ENCODE measurements at regions not wholly inside any gene's neighbourhood (a gene's known extent, or its start where the extent isn't known, plus 50 kb on each side); places are given as distances from the start of the nearest gene placed in this dataset.

GRCh38 chr12:93093243-93093642 lies 164.1 kb upstream of the EEA1 start:
- no peak overlapping the region for H3K56ac ChIP-seq (replicated peaks; ENCODE audit: insufficient read length, low read depth, low read length)
- H3K23ac ChIP-seq (ENCODE audit: insufficient read length) = no peak overlapping the region
- peaks cover 0 to 1% (median 0%) of the 10 kb centered on the region in 4 experiments; a peak in 1 of 7 replicates for H3K4me1 ChIP-seq (replicated peaks in 1 of 4; ENCODE audit: control insufficient read depth in 3 of 4, insufficient read depth in 4 of 4, low read length in 3 of 4)
- ChIA-PET POLR2A (ENCODE audit: partially characterized antibody) (no interaction called here), CTCF (ENCODE audit: partially characterized antibody) (interaction anchor here (1.7 to 2.0 kb wide), 2 partner anchors 8 to 309 kb away, joined by 5 to 6 read pairs; no protein-coding TSS in a partner anchor)
- H3K36me3 ChIP-seq (ENCODE audit: control insufficient read depth in 2 of 4, insufficient read depth in 4 of 4, low read length in 3 of 4) = no peaks in the 10 kb centered on the region
- no peaks in the 10 kb centered on the region for H3K27me3 ChIP-seq (replicated peaks in 1 of 4; ENCODE audit: control insufficient read depth in 3 of 4, extremely low read depth in 1 of 4, insufficient read depth in 3 of 4, low read length in 3 of 4)
- H4K91ac ChIP-seq (replicated peaks; ENCODE audit: insufficient read length, low read length) = no peak overlapping the region
- H4K8ac ChIP-seq (ENCODE audit: extremely low read depth, insufficient read depth, low read length) = no peak overlapping the region
- H3K79me1 ChIP-seq (ENCODE audit: low read depth, low read length) = no peaks in the 10 kb centered on the region
- H3K9ac ChIP-seq (replicated peaks in 1 of 4; ENCODE audit: extremely low read depth in 1 of 4, low read depth in 3 of 4, low read length in 3 of 4) = no peak overlapping the region
- H2BK12ac ChIP-seq (ENCODE audit: low read depth, low read length) = no peak overlapping the region
- H3K18ac ChIP-seq (ENCODE audit: extremely low read depth, low read length) = no peak overlapping the region
- H2AK5ac ChIP-seq (ENCODE audit: low read depth, low read length) = no peak overlapping the region
- no peak overlapping the region for H3K27ac ChIP-seq (ENCODE audit: low read depth, low read length)
- no peaks in the 10 kb centered on the region for H3K9me3 ChIP-seq (ENCODE audit: insufficient read depth in 2 of 2, low read depth in 1 of 2, low read length in 1 of 2)
- H2AFZ ChIP-seq (ENCODE audit: low read length) = no peak overlapping the region
- no peak for TF ChIP-seq YY1 (IDR thresholded peaks at IDR 0.05; ENCODE audit: low read depth, low read length)
- TF ChIP-seq JUND (IDR thresholded peaks at IDR 0.05; ENCODE audit: low read length) = no peak
- TF ChIP-seq RXRA (IDR thresholded peaks at IDR 0.05; ENCODE audit: insufficient read depth, low read depth, low read length) = no peak
- no peak for TF ChIP-seq CTCF (IDR thresholded peaks at IDR 0.05; ENCODE audit: control extremely low read depth in 1 of 3, insufficient read depth in 1 of 3, low read depth in 1 of 3, low read length in 3 of 3)
- no peak for TF ChIP-seq CHD2 (IDR thresholded peaks at IDR 0.05; ENCODE audit: low read length)
- TF ChIP-seq NRF1 (IDR thresholded peaks at IDR 0.05; ENCODE audit: low read depth, low read length) = no peak
- no peak for TF ChIP-seq GABPA (IDR thresholded peaks at IDR 0.05; ENCODE audit: borderline replicate concordance, insufficient read depth, low read length)
- TF ChIP-seq TCF12 (IDR thresholded peaks at IDR 0.05; ENCODE audit: low read depth, low read length) = no peak
- no peak overlapping the region for H3K4ac ChIP-seq (replicated peaks; ENCODE audit: insufficient read length, low read depth, low read length)
- H2BK5ac ChIP-seq (ENCODE audit: low read depth, low read length) = no peak overlapping the region
- no peaks in the 10 kb centered on the region for H3K79me2 ChIP-seq (ENCODE audit: control insufficient read depth in 1 of 2, insufficient read depth in 2 of 2, low read length in 2 of 2)
- DNase-seq (ENCODE audit: low read depth in 1 of 2, low spot score in 2 of 2) (no peak), FAIRE-seq (no peak)
- H4K5ac ChIP-seq (ENCODE audit: insufficient read length, low read depth, low read length) = no peak overlapping the region
- H4K20me1 ChIP-seq (replicated peaks in 1 of 2; ENCODE audit: control insufficient read depth in 1 of 2, insufficient read depth in 2 of 2, low read length in 2 of 2) = no peaks in the 10 kb centered on the region
- no peak overlapping the region for H3K14ac ChIP-seq (ENCODE audit: insufficient read length)
- H3K4me2 ChIP-seq (ENCODE audit: insufficient read depth in 1 of 2, low read depth in 2 of 2, low read length in 2 of 2) = no peak overlapping the region
- no peaks in the 10 kb centered on the region for H3K23me2 ChIP-seq (ENCODE audit: low read depth, low read length)
- H3K4me3 ChIP-seq (ENCODE audit: extremely low read depth in 1 of 4, insufficient read depth in 2 of 4, low read depth in 3 of 4, low read length in 4 of 4) = no peak overlapping the region
- H2BK15ac ChIP-seq (ENCODE audit: low read length) = no peak overlapping the region
- H2BK120ac ChIP-seq (replicated peaks; ENCODE audit: low read depth, low read length) = no peak overlapping the region
- 89% methylated on average over 3 of the region's 3 CpGs; no CpG with 5 or more reads in 1 of the 2 experiments for WGBS, 2 experiments (ENCODE audit: extremely low coverage in 1 of 2, insufficient coverage in 1 of 2, insufficient read length in 1 of 2, insufficient replicate concordance in 2 of 2, low coverage in 1 of 2, low lambda C conversion rate in 2 of 2, missing lambda C conversion rate in 1 of 2)
- H2BK20ac ChIP-seq (ENCODE audit: low read length) = no peak overlapping the region

All from H1 (cell line).